GM19452 (cell line): ENCODE measurements at regions not wholly inside any gene's neighbourhood (a gene's known extent, or its start where the extent isn't known, plus 50 kb on each side); places are given as distances from the start of the nearest gene placed in this dataset.
"Not testable (repeated sequence)": the region's sequence is repeated elsewhere in the genome, so short reads cannot be mapped to it uniquely, and the experiment has no call there.

ENCODE experiments used
- ATAC-seq: cut with Tn5 transposase; IDR thresholded peaks from one replicate; pipeline ENCODE4 v1.9.1; 2021; ENCODE audit not compliant: unreplicated experiment

- ATAC-seq, result no peak
Observed at GRCh38 chr15:39260391-39260790, 320.5 kb upstream of the THBS1 start.

- no peak for ATAC-seq
Observed at GRCh38 chr15:39260791-39261190, 320.1 kb upstream of the THBS1 start.

GRCh38 chr15:39261397-39262183 lies 319.3 kb upstream of the THBS1 start:
- not testable (repeated sequence) for ATAC-seq

GRCh38 chr15:39262995-39263772 lies 317.7 kb upstream of the THBS1 start:
- not testable (repeated sequence) for ATAC-seq

- no peak for ATAC-seq
Observed at GRCh38 chr15:39265261-39265660, 315.6 kb upstream of the THBS1 start.

- no peak for ATAC-seq
Observed at GRCh38 chr15:39266890-39267289, 314.0 kb upstream of the THBS1 start.

- no peak for ATAC-seq
Observed at GRCh38 chr15:39267685-39268084, 313.2 kb upstream of the THBS1 start.

- no peak for ATAC-seq
Observed at GRCh38 chr15:39269352-39269751, 311.5 kb upstream of the THBS1 start.

GRCh38 chr15:39269821-39270220 lies 311.1 kb upstream of the THBS1 start:
- ATAC-seq, result no peak

- ATAC-seq, result no peak
Observed at GRCh38 chr15:39270221-39270855, 310.5 kb upstream of the THBS1 start.

GRCh38 chr15:39270934-39271333 lies 309.9 kb upstream of the THBS1 start:
- no peak for ATAC-seq

GRCh38 chr15:39272901-39273300 lies 308.0 kb upstream of the THBS1 start:
- ATAC-seq, result no peak

- ATAC-seq, result no peak
Observed at GRCh38 chr15:39273717-39274411, 307.0 kb upstream of the THBS1 start.

- no peak for ATAC-seq
Observed at GRCh38 chr15:39275066-39275465, 305.8 kb upstream of the THBS1 start.

- ATAC-seq, result no peak
Observed at GRCh38 chr15:39279311-39279710, 301.6 kb upstream of the THBS1 start.

GRCh38 chr15:39281094-39281493 lies 299.8 kb upstream of the THBS1 start:
- no peak for ATAC-seq

GRCh38 chr15:39282663-39283208 lies 298.1 kb upstream of the THBS1 start:
- ATAC-seq, result no peak

GRCh38 chr15:39283531-39283930 lies 297.3 kb upstream of the THBS1 start:
- ATAC-seq, result no peak

- no peak for ATAC-seq
Observed at GRCh38 chr15:39285071-39285470, 295.8 kb upstream of the THBS1 start.

- no peak for ATAC-seq
Observed at GRCh38 chr15:39285663-39286062, 295.2 kb upstream of the THBS1 start.

GRCh38 chr15:39286706-39287105 lies 294.2 kb upstream of the THBS1 start:
- ATAC-seq, result no peak
